Spleen (tissue), 7 donors: ENCODE measurements at regions not wholly inside any gene's neighbourhood (a gene's known extent, or its start where the extent isn't known, plus 50 kb on each side); places are given as distances from the start of the nearest gene placed in this dataset.

ENCODE experiments used
- CTCF ChIP-seq, 11 experiments: fragments of 200-600 bp in 7 of 11; fragments of 450-650 bp in 4 of 11; sonication (generic) in 4 of 11; IDR thresholded peaks in 8 of 11; conservative IDR thresholded peaks in 3 of 11; 1 replicate in 7 of 11; 2 replicates in 4 of 11; pipeline versions ENCODE4 v1.4.0 to v1.8.0; 2016 to 2021; ENCODE audit warnings: antibody characterized with exemption in 11 of 11, inconsistent platforms in 4 of 11, mild to moderate bottlenecking in 1 of 11
- POLR2A ChIP-seq, 3 donors: fragments of 450-650 bp; IDR thresholded peaks; one replicate each; pipeline ENCODE4 v1.5.1; 2017; ENCODE audit warnings: antibody characterized with exemption in 3 of 3, mild to moderate bottlenecking in 1 of 3
- POLR2AphosphoS5 ChIP-seq, 3 donors: sonication (generic); formaldehyde crosslinking; IDR thresholded peaks; one replicate each; pipeline ENCODE4 v1.5.1; 2017; ENCODE audit warnings: antibody characterized with exemption in 3 of 3
- donor health status: DM: no; HTN: no; CAD: no; lungs with moderate emphysema.
- donor health status: DM: no; HTN: no; CAD: no.
- donor health status: DM: no; HTN: no; CAD: no.

- TF ChIP-seq CTCF (IDR thresholded peaks at IDR 0.05 in 8 of 11, conservative IDR thresholded peaks at IDR 0.05 in 3 of 11) (no peak), POLR2A (IDR thresholded peaks at IDR 0.05) (no peak), POLR2AphosphoS5 (IDR thresholded peaks at IDR 0.05) (no peak)
Measured at GRCh38 chr1:114208714-114209113, 55.0 kb upstream of the SYT6 start.
